Astrocyte (in vitro differentiated cells and primary cell): ENCODE measurements at regions not wholly inside any gene's neighbourhood (a gene's known extent, or its start where the extent isn't known, plus 50 kb on each side); places are given as distances from the start of the nearest gene placed in this dataset.

ENCODE experiments used
- CTCF ChIP-seq: IDR thresholded peaks from 2 replicates; pipeline ENCODE4 v1.5.1; 2011; ENCODE audit warnings: low read depth, mild to moderate bottlenecking, inconsistent platforms, low read length, moderate library complexity; ENCODE audit not compliant: insufficient read depth
- EZH2 ChIP-seq: IDR thresholded peaks from 2 replicates; pipeline ENCODE4 v1.6.1; 2012; ENCODE audit warnings: mild to moderate bottlenecking, low read length, inconsistent platforms; ENCODE audit not compliant: insufficient read depth

- TF ChIP-seq CTCF (no peak), EZH2 (no peak)
Observed at GRCh38 chr11:56845121-56845732, 96.7 kb upstream of the OR9G4 start.
